OCI-LY1 (cell line): ENCODE measurements at regions not wholly inside any gene's neighbourhood (a gene's known extent, or its start where the extent isn't known, plus 50 kb on each side); places are given as distances from the start of the nearest gene placed in this dataset.

Experiments used
- H2AFZ ChIP-seq: fragments of 200-600 bp; sonication (generic), shearing (Covaris generic); 2 replicates; pipeline ENCODE4 v1.6.0; 2014; ENCODE audit warnings: antibody characterized with exemption, mild to moderate bottlenecking, low read length
- H3F3A ChIP-seq: fragments of 200-600 bp; sonication (generic), shearing (Covaris generic); 2 replicates; pipeline ENCODE4 v1.6.0; 2014; ENCODE audit warnings: mild to moderate bottlenecking, antibody characterized with exemption, low read length, moderate library complexity; ENCODE audit not compliant: insufficient read depth
- H3K27ac ChIP-seq: fragments of 200-600 bp; sonication (generic); 2 replicates; pipeline ENCODE4 v1.5.1; 2014; ENCODE audit warnings: low read length, mixed run types, mild to moderate bottlenecking, low read depth; ENCODE audit not compliant: poor library complexity, severe bottlenecking
- H3K27me3 ChIP-seq: fragments of 200-600 bp; sonication (generic); 2 replicates; pipeline ENCODE4 v1.6.0; 2014; ENCODE audit warnings: antibody characterized with exemption, mild to moderate bottlenecking, low read length, moderate library complexity; ENCODE audit not compliant: insufficient read depth
- H3K36me3 ChIP-seq: fragments of 200-600 bp; sonication (generic); 2 replicates; pipeline ENCODE4 v1.6.1; 2014; ENCODE audit warnings: mild to moderate bottlenecking, antibody characterized with exemption, low read length, moderate library complexity, mixed read lengths; ENCODE audit not compliant: insufficient read depth
- H3K4me1 ChIP-seq: fragments of 200-600 bp; sonication (generic); 2 replicates; pipeline ENCODE4 v1.5.1; 2014; ENCODE audit warnings: mild to moderate bottlenecking, low read length, moderate library complexity; ENCODE audit not compliant: insufficient read depth, severe bottlenecking
- H3K4me2 ChIP-seq: fragments of 200-600 bp; sonication (generic), shearing (Covaris generic); 2 replicates; pipeline ENCODE4 v1.6.1; 2014; ENCODE audit warnings: low read length
- H3K4me3 ChIP-seq: fragments of 200-600 bp; sonication (generic); 2 replicates; pipeline ENCODE4 v1.5.1; 2014; ENCODE audit warnings: low read length, low read depth, mild to moderate bottlenecking, mixed read lengths; ENCODE audit not compliant: poor library complexity, severe bottlenecking
- H3K79me2 ChIP-seq: fragments of 200-600 bp; shearing (Covaris generic); 2 replicates; pipeline ENCODE4 v1.6.1; 2016; ENCODE audit warnings: mixed run types, low read length, mixed read lengths; ENCODE audit not compliant: insufficient read depth
- H3K9ac ChIP-seq: fragments of 200-600 bp; sonication (generic), shearing (Covaris generic); 2 replicates; pipeline ENCODE4 v1.6.1; 2014; ENCODE audit warnings: mild to moderate bottlenecking, low read length, mixed read lengths
- H3K9me2 ChIP-seq: fragments of 200-600 bp; sonication (generic), shearing (Covaris generic); 2 replicates; pipeline ENCODE4 v1.6.1; 2014; ENCODE audit warnings: low read depth, mild to moderate bottlenecking, low read length, mixed read lengths
- H3K9me3 ChIP-seq: fragments of 200-600 bp; shearing (Covaris generic); 2 replicates; pipeline ENCODE4 v1.6.1; 2014; ENCODE audit warnings: low read length, mixed read lengths
- H4K20me1 ChIP-seq: fragments of 200-600 bp; sonication (generic), shearing (Covaris generic); 2 replicates; pipeline ENCODE4 v1.6.0; 2016; ENCODE audit warnings: mild to moderate bottlenecking, low read length; ENCODE audit not compliant: insufficient read depth
- EZH2 ChIP-seq: fragments of 200-600 bp; sonication (generic), shearing (Covaris generic); IDR thresholded peaks from 2 replicates; pipeline ENCODE4 v1.8.0; 2017; ENCODE audit warnings: borderline replicate concordance, mixed run types, mild to moderate bottlenecking, antibody characterized with exemption, low read length, moderate library complexity, mixed read lengths
- TF ChIP-seq, protein P1 (sequence below): fragments of 200-600 bp; sonication (generic), shearing (Covaris generic); IDR thresholded peaks from 2 replicates; pipeline ENCODE4 v1.5.1; 2017; ENCODE audit warnings: mild to moderate bottlenecking, antibody characterized with exemption, low read length, moderate library complexity, mixed read lengths

DNA sequence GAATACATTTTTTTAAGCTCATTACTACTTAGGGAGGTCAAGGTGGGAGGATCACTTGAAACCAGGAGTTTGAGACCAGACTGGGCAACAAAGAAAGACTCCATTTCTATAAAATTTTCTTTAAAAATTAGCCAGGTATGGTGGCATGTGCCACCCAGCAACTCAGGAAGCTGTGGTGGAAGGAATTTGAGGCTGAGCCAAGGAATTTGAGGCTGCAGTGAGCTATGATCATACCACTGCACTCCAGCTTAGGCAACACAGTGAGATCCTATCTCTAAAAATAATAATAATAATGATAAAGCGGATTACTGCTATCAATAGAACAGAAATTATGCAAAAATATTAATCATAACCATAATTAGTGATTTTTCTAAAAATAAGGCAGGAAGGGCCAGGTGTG lies 170.3 kb downstream of the COPRS start:
- Histone ChIP-seq H3K4me2 (no peak overlapping the region), H3K9me3 (no peaks in the 10 kb centered on the region), H2AFZ (no peak overlapping the region), H3K4me1 (no peaks in the 10 kb centered on the region), H3K36me3 (no peaks in the 10 kb centered on the region), H3F3A (no peaks in the 10 kb centered on the region), H4K20me1 (no peaks in the 10 kb centered on the region), H3K4me3 (no peak overlapping the region), H3K27ac (no peak overlapping the region), H3K79me2 (no peaks in the 10 kb centered on the region), H3K9ac (no peak overlapping the region), H3K9me2 (no peaks in the 10 kb centered on the region), H3K27me3 (peaks cover 3% of the 10 kb centered on the region; the same call in 1 of the 2 replicates)
- TF ChIP-seq EZH2 = no peak
- TF ChIP-seq, protein P1, sequence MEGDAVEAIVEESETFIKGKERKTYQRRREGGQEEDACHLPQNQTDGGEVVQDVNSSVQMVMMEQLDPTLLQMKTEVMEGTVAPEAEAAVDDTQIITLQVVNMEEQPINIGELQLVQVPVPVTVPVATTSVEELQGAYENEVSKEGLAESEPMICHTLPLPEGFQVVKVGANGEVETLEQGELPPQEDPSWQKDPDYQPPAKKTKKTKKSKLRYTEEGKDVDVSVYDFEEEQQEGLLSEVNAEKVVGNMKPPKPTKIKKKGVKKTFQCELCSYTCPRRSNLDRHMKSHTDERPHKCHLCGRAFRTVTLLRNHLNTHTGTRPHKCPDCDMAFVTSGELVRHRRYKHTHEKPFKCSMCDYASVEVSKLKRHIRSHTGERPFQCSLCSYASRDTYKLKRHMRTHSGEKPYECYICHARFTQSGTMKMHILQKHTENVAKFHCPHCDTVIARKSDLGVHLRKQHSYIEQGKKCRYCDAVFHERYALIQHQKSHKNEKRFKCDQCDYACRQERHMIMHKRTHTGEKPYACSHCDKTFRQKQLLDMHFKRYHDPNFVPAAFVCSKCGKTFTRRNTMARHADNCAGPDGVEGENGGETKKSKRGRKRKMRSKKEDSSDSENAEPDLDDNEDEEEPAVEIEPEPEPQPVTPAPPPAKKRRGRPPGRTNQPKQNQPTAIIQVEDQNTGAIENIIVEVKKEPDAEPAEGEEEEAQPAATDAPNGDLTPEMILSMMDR = no peak

DNA sequence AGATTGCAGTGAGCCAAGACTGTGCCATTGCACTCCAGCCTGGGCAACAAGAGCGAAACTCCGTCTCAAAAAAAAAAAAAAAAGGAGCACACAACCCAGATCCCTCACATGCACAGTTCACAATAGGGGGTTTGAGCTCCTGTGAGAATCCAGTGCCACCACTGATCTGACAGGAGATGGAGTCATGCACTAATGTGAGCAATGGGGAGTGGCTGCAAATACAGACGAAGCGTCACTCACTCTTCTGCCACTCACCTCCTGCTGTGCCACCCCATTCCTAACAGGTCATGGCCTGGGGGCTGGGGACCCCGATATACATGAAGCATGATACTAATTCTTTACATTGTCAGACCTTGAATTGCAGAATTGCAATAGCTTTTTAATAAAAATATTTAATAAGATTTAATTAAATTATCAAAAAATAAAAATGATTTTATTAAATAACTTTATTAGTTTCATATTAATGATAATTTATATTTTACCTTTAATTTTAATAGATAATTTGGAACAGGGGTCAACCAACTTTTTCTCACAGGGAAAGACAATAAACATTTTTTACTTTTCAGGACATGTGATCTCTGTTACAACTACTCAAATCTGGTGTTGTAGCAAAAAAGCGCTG lies 171.4 kb downstream of the COPRS start:
- Histone ChIP-seq H3K9me3 (no peaks in the 10 kb centered on the region), H2AFZ (no peak overlapping the region), H3F3A (no peaks in the 10 kb centered on the region), H3K27me3 (peaks cover 3% of the 10 kb centered on the region; the same call in 1 of the 2 replicates), H3K4me1 (no peaks in the 10 kb centered on the region), H4K20me1 (no peaks in the 10 kb centered on the region), H3K27ac (no peak overlapping the region), H3K36me3 (no peaks in the 10 kb centered on the region), H3K9ac (no peak overlapping the region), H3K79me2 (no peaks in the 10 kb centered on the region), H3K9me2 (no peaks in the 10 kb centered on the region), H3K4me3 (no peak overlapping the region), H3K4me2 (no peak overlapping the region)
- TF ChIP-seq, protein P1 = no peak
- no peak for TF ChIP-seq EZH2

DNA sequence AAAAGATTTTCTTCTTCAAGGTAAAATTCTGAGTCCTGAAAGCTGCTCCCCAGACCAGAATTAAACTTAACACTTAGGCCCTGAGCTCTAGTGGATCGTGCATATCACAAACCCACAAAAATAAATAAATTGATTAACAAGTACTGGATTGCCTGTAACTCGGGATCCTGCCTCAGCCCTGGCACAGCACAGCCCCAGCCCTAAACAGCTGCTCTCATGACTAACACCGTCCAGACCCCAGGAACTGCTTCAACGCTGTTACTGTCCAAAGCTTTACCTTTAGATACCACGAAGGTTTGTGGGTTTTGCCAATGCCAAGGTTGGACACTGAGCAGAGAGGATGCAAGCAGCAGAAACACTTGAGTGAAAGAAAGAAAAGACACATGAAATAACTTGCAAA lies 172.5 kb downstream of the COPRS start:
- Histone ChIP-seq H4K20me1 (no peaks in the 10 kb centered on the region), H3K4me2 (no peak overlapping the region), H3K36me3 (no peaks in the 10 kb centered on the region), H3K79me2 (no peaks in the 10 kb centered on the region), H3K4me1 (no peaks in the 10 kb centered on the region), H3K9me2 (no peaks in the 10 kb centered on the region), H2AFZ (no peak overlapping the region), H3K9ac (no peak overlapping the region), H3F3A (no peaks in the 10 kb centered on the region), H3K9me3 (no peaks in the 10 kb centered on the region), H3K27ac (no peak overlapping the region), H3K4me3 (no peak overlapping the region), H3K27me3 (peaks cover 3% of the 10 kb centered on the region; the same call in 1 of the 2 replicates)
- no peak for TF ChIP-seq EZH2
- TF ChIP-seq, protein P1 = no peak
